Tibial artery (tissue), 4 donors: ENCODE measurements at regions not wholly inside any gene's neighbourhood (a gene's known extent, or its start where the extent isn't known, plus 50 kb on each side); places are given as distances from the start of the nearest gene placed in this dataset.

Experiments
- DNase-seq, 2 donors: peaks; one replicate each; pipeline ENCODE4 v3.0.0-alpha.2; 2019
- H3K27ac ChIP-seq, 2 donors: fragments of 200-600 bp; sonication (generic) in 1 of 2; 1 replicate in 1 of 2; 2 replicates in 1 of 2; pipeline ENCODE4 v1.5.1; 2018 to 2019; ENCODE audit warnings: mild to moderate bottlenecking in 1 of 2
- H3K27me3 ChIP-seq, 2 donors: fragments of 200-600 bp; sonication (generic) in 1 of 2; one replicate each; pipeline versions ENCODE4 v1.5.1 to v1.6.0; 2016 to 2019
- H3K36me3 ChIP-seq, 3 donors: fragments of 200-600 bp; sonication (generic) in 2 of 3; one replicate each; pipeline ENCODE4 v1.5.1; 2016 to 2019; ENCODE audit warnings: mild to moderate bottlenecking in 2 of 3
- H3K4me1 ChIP-seq, 4 donors: fragments of 200-600 bp; sonication (generic) in 2 of 4; 1 replicate in 3 of 4; 2 replicates in 1 of 4; pipeline ENCODE4 v1.5.1; 2016 to 2019
- H3K4me3 ChIP-seq, 2 donors: fragments of 200-600 bp; sonication (generic) in 1 of 2; 1 replicate in 1 of 2; 2 replicates in 1 of 2; pipeline ENCODE4 v1.5.1; 2018 to 2019; ENCODE audit warnings: mild to moderate bottlenecking in 2 of 2
- H3K9me3 ChIP-seq, 3 donors: fragments of 200-600 bp; sonication (generic) in 1 of 3; one replicate each; pipeline ENCODE4 v1.5.1; 2016 to 2019
- CTCF ChIP-seq, 2 experiments: fragments of 200-600 bp in 1 of 2; fragments of 450-650 bp in 1 of 2; IDR thresholded peaks; one replicate each; pipeline ENCODE4 v1.5.1; 2017 to 2019; ENCODE audit warnings: antibody characterized with exemption in 2 of 2, mild to moderate bottlenecking in 1 of 2, moderate library complexity in 1 of 2
- intact Hi-C: fragments of 100-400 bp; cut with DNase I; formaldehyde crosslinking; loops from one replicate; pipeline ENCODE4 v1.15.0; 2023; ENCODE audit warnings: low total_unique reads

GRCh38 chr10:130341356-130341755 lies 205.2 kb downstream of the GLRX3 start:
- no peak for DNase-seq
- Histone ChIP-seq H3K27ac (no peak overlapping the region), H3K27me3 (peaks cover 0 to 3% of the 10 kb centered on the region in 2 donors), H3K4me1 (no peaks in the 10 kb centered on the region), H3K4me3 (no peak overlapping the region), H3K36me3 (no peaks in the 10 kb centered on the region), H3K9me3 (peaks cover 0 to 1% (median 0%) of the 10 kb centered on the region in 3 donors)
- intact Hi-C loops, result no loop called here
- peak in 1 of 2 experiments; percentile 24 for TF ChIP-seq CTCF (IDR thresholded peaks at IDR 0.05)

- no peaks in the 10 kb centered on the region for H3K36me3 ChIP-seq
- intact Hi-C loops, result no loop called here
- H3K27ac ChIP-seq, result no peak overlapping the region
- no peaks in the 10 kb centered on the region for H3K4me1 ChIP-seq
- no peak overlapping the region for H3K4me3 ChIP-seq
- peaks cover 0 to 12% (median 0%) of the 10 kb centered on the region in 3 donors for H3K9me3 ChIP-seq
- peaks cover 0 to 3% of the 10 kb centered on the region in 2 donors for H3K27me3 ChIP-seq
- TF ChIP-seq CTCF (IDR thresholded peaks at IDR 0.05), result no peak
- no peak for DNase-seq
These were observed 209.5 kb downstream of the GLRX3 start for GRCh38 chr10:130345728-130346127.

GRCh38 chr10:130350996-130351395 lies 214.8 kb downstream of the GLRX3 start:
- no peak for TF ChIP-seq CTCF (IDR thresholded peaks at IDR 0.05)
- Histone ChIP-seq H3K36me3 (no peaks in the 10 kb centered on the region), H3K4me3 (no peak overlapping the region), H3K27ac (no peak overlapping the region), H3K4me1 (no peaks in the 10 kb centered on the region), H3K9me3 (peaks cover 0 to 12% (median 0%) of the 10 kb centered on the region in 3 donors), H3K27me3 (no peaks in the 10 kb centered on the region)
- DNase-seq, result no peak
- intact Hi-C loops, result no loop called here

GRCh38 chr10:130351466-130352290 lies 215.5 kb downstream of the GLRX3 start:
- TF ChIP-seq CTCF (IDR thresholded peaks at IDR 0.05), result no peak
- H3K4me1 ChIP-seq, result no peaks in the 10 kb centered on the region
- H3K36me3 ChIP-seq, result no peaks in the 10 kb centered on the region
- H3K9me3 ChIP-seq, result peaks cover 0 to 7% (median 0%) of the 10 kb centered on the region in 3 donors
- DNase-seq, result no peak
- intact Hi-C loops, result no loop called here
- H3K27ac ChIP-seq, result no peak overlapping the region
- H3K4me3 ChIP-seq, result no peak overlapping the region
- no peaks in the 10 kb centered on the region for H3K27me3 ChIP-seq

GRCh38 chr10:130352291-130352645 lies 216.1 kb downstream of the GLRX3 start:
- Histone ChIP-seq H3K27me3 (no peaks in the 10 kb centered on the region), H3K4me1 (no peaks in the 10 kb centered on the region), H3K9me3 (peaks cover 0 to 1% (median 0%) of the 10 kb centered on the region in 3 donors), H3K27ac (no peak overlapping the region), H3K4me3 (no peak overlapping the region), H3K36me3 (no peaks in the 10 kb centered on the region)
- intact Hi-C loops, result no loop called here
- no peak for DNase-seq
- TF ChIP-seq CTCF (IDR thresholded peaks at IDR 0.05), result no peak
